ENCODE measurements at regions not wholly inside any gene's neighbourhood (a gene's known extent, or its start where the extent isn't known, plus 50 kb on each side); places are given as distances from the start of the nearest gene placed in this dataset.
A peak's percentile ranks its signal among the peaks of the same experiment; 100 is the strongest.
"Not testable (repeated sequence)": the region's sequence is repeated elsewhere in the genome, so short reads cannot be mapped to it uniquely, and the experiment has no call there.

DNA sequence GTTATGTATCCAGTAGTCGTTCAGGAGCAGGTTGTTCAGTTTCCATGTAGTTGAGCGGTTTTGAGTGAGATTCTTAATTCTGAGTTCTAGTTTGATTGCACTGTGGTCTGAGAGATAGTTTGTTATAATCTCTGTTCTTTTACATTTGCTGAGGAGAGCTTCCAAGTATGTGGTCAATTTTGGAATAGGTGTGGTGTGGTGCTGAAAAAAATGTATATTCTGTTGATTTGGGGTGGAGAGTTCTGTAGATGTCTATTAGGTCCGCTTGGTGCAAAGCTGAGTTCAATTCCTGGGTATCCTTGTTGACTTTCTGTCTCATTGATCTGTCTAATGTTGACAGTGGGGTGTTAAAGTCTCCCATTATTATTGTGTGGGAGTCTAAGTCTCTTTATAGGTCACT lies 68.6 kb upstream of the IZUMO1R start:
- not testable (repeated sequence) for H3K36me3 Mint-ChIP-seq (ENCODE audit: low read depth); H3K4me1 Mint-ChIP-seq (ENCODE audit: low read depth); H3K4me3 Mint-ChIP-seq; H3K9me3 Mint-ChIP-seq; H3K27me3 Mint-ChIP-seq (ENCODE audit: insufficient read depth); DNase-seq; H3K27ac Mint-ChIP-seq

DNA sequence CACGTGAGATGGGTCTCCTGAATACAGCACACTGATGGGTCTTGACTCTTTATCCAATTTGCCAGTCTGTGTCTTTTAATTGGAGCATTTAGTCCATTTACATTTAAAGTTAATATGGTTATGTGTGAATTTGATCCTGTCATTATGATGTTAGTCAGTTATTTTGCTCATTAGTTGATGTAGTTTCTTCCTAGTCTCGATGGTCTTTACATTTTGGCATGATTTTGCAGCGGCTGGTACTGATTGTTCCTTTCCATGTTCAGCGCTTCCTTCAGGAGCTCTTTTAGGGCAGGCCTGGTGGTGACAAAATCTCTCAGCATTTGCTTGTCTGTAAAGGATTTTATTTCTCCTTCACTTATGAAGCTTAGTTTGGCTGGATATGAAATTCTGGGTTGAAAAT lies 68.0 kb upstream of the IZUMO1R start:
- not testable (repeated sequence) for H3K4me1 Mint-ChIP-seq (ENCODE audit: low read depth); DNase-seq; H3K36me3 Mint-ChIP-seq (ENCODE audit: low read depth); H3K9me3 Mint-ChIP-seq; H3K27me3 Mint-ChIP-seq (ENCODE audit: insufficient read depth); H3K4me3 Mint-ChIP-seq; H3K27ac Mint-ChIP-seq

DNA sequence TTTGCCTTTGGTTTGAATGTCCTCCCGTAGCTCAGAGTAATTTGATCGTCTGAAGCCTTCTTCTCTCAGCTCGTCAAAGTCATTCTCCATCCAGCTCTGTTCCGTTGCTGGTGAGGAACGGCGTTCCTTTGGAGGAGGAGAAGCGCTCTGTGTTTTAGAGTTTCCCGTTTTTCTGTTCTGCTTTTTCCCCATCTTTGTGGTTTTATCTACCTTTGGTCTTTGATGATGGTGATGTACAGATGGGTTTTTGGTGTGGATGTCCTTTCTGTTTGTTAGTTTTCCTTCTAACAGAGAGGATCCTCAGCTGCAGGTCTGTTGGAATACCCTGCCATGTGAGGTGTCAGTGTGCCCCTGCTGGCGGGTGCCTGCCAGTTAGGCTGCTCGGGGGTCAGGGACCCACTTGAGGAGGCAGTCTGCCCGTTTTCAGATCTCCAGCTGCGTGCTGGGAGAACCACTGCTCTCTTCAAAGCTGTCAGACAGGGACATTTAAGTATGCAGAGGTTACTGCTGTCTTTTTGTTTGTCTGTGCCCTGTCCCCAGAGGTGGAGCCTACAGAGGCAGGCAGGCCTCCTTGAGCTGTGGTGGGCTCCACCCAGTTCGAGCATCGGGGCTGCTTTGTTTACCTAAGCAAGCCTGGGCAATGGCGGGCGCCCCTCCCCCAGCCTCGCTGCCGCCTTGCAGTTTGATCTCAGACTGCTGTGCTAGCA lies 66.8 kb upstream of the IZUMO1R start:
- peaks cover 12% of the 10 kb centered on the region for H3K4me1 Mint-ChIP-seq (ENCODE audit: low read depth)
- not testable (repeated sequence) for H3K4me3 Mint-ChIP-seq; H3K27me3 Mint-ChIP-seq (ENCODE audit: insufficient read depth); H3K9me3 Mint-ChIP-seq; DNase-seq; H3K27ac Mint-ChIP-seq; H3K36me3 Mint-ChIP-seq (ENCODE audit: low read depth)
- TF ChIP-seq, protein P1, sequence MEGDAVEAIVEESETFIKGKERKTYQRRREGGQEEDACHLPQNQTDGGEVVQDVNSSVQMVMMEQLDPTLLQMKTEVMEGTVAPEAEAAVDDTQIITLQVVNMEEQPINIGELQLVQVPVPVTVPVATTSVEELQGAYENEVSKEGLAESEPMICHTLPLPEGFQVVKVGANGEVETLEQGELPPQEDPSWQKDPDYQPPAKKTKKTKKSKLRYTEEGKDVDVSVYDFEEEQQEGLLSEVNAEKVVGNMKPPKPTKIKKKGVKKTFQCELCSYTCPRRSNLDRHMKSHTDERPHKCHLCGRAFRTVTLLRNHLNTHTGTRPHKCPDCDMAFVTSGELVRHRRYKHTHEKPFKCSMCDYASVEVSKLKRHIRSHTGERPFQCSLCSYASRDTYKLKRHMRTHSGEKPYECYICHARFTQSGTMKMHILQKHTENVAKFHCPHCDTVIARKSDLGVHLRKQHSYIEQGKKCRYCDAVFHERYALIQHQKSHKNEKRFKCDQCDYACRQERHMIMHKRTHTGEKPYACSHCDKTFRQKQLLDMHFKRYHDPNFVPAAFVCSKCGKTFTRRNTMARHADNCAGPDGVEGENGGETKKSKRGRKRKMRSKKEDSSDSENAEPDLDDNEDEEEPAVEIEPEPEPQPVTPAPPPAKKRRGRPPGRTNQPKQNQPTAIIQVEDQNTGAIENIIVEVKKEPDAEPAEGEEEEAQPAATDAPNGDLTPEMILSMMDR (IDR thresholded peaks at IDR 0.05) = peak; percentile 28; the same call in 1 of the 2 replicates

DNA sequence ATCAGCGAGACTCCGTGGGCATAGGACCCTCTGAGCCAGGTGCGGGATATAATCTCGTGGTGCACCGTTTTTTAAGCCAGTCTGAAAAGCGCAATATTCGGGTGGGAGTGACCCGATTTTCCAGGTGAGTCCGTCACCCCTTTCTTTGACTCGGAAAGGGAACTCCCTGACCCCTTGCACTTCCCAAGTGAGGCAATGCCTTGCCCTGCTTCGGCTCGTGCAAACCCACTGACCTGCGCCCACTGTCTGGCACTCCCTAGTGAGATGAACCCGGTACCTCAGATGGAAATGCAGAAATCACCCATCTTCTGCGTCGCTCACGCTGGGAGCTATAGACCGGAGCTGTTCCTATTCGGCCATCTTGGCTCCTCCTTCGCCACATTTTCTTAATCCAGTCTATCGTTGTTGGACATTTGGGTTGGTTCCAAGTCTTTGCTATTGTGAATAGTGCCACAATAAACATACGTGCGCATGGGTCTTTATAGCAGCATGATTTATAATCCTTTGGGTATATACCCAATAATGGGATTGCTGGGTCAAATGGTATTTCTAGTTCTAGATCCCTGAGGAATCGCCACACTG lies 66.1 kb upstream of the IZUMO1R start:
- not testable (repeated sequence) for H3K9me3 Mint-ChIP-seq, H3K4me3 Mint-ChIP-seq

DNA sequence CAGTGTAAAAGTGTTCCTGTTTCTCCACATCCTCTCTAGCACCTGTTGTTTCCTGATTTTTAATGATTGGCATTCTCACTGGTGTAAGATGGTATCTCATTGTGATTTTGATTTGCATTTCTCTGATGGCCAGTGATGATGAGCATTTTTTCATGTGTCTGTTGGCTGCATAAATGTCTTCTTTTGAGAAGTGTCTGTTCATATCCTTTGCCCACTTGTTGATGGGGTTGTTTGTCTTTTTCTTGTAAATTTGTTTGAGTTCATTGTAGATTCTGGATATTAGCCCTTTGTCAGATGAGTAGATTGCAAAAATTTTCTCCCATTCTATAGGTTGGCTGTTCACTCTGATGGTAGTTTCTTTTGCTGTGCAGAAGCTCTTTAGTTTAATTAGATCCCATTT lies 65.6 kb upstream of the IZUMO1R start:
- H3K4me3 Mint-ChIP-seq; H3K27ac Mint-ChIP-seq; DNase-seq; H3K27me3 Mint-ChIP-seq (ENCODE audit: insufficient read depth); H3K9me3 Mint-ChIP-seq; H3K36me3 Mint-ChIP-seq (ENCODE audit: low read depth): not testable (repeated sequence)
- peaks cover 12% of the 10 kb centered on the region for H3K4me1 Mint-ChIP-seq (ENCODE audit: low read depth)

More for the DNA sequence above, 66.1 kb upstream of the IZUMO1R start:
- H3K27me3 Mint-ChIP-seq (ENCODE audit: insufficient read depth); DNase-seq; H3K36me3 Mint-ChIP-seq (ENCODE audit: low read depth); H3K27ac Mint-ChIP-seq: not testable (repeated sequence)
- H3K4me1 Mint-ChIP-seq (ENCODE audit: low read depth) = peaks cover 12% of the 10 kb centered on the region

DNA sequence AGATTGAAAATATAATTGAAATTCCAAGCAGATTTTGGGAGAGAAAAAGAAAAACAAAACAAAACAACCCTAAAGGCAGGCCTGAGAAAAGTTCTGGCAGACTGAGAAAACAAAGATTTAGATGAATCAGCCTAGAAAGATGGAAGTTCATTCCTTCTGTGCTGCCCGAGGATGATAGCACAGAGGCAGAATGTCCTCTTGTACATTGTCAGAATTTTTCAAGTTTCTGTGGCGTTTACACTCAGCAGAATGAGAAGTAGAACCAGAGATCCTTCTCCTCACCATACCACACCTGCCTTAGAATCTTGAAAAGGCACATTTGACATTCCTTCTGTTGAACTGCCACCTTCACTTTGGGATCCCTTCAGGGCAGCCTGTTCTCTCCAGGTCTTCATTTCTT lies 62.5 kb upstream of the IZUMO1R start:
- TF ChIP-seq, protein P1 (IDR thresholded peaks at IDR 0.05) = no peak
- H3K36me3 Mint-ChIP-seq (ENCODE audit: low read depth) = no peaks in the 10 kb centered on the region
- peaks cover 12% of the 10 kb centered on the region for H3K4me1 Mint-ChIP-seq (ENCODE audit: low read depth)
- peak overlapping the region; percentile 11; the same call in 1 of the 2 replicates for H3K4me3 Mint-ChIP-seq
- peak overlapping the region; percentile 26; the same call in 1 of the 2 replicates for H3K27ac Mint-ChIP-seq
- H3K27me3 Mint-ChIP-seq (ENCODE audit: insufficient read depth) = peaks cover 2% of the 10 kb centered on the region
- H3K9me3 Mint-ChIP-seq = no peaks in the 10 kb centered on the region
- DNase-seq = peak; percentile 19

DNA sequence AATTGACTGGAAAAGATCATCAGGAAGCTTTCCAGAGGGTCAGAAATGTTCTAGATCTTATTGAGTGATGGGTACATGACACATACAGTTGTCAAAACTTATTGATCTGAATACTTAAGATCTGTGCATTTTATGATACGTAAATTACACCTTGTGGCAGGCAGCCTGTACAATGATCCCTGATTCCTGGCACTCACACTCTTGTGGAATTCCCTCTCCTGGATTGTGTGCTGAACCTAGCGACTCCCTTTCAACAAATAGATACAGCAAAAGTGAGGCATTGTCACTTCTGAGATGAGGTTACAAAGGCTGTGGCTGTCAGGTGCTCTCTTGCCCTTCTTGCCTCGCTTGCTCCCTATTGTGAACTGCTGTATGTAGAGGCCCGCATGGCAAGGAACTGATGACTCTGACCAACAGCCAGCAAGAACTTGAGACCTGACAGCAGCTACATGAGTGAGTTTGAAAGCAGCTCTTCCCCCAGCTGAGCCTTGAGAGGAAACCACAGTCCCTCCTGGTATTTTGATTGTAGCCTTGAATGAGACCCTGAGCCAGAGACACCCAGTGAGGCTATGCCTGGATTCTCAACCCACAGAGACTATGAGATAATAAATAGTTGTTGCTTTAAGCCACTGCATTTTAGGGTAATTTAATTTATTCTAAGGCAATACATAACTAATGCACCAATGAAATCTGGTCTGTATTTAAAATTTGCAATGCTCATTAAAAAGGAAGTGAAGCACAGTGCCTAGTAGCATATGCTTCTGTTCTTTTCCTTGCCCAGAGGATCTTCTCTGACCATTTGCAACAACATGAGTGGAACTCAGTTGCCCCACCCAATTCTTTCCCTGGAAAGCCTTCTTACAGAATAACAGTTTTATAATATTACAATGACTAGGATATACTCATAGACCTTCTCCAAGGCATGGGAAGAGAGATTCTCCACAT lies 60.5 kb upstream of the IZUMO1R start:
- H3K4me3 Mint-ChIP-seq = no peak overlapping the region
- DNase-seq = no peak
- peaks cover 12% of the 10 kb centered on the region for H3K4me1 Mint-ChIP-seq (ENCODE audit: low read depth)
- H3K36me3 Mint-ChIP-seq (ENCODE audit: low read depth) = no peaks in the 10 kb centered on the region
- H3K27ac Mint-ChIP-seq = no peak overlapping the region
- peaks cover 4% of the 10 kb centered on the region for H3K27me3 Mint-ChIP-seq (ENCODE audit: insufficient read depth)
- TF ChIP-seq, protein P1 (IDR thresholded peaks at IDR 0.05) = no peak
- no peaks in the 10 kb centered on the region for H3K9me3 Mint-ChIP-seq

Measured in HFFc6 (cell line).